ENCODE measurements at regions not wholly inside any gene's neighbourhood (a gene's known extent, or its start where the extent isn't known, plus 50 kb on each side); places are given as distances from the start of the nearest gene placed in this dataset.

DNA sequence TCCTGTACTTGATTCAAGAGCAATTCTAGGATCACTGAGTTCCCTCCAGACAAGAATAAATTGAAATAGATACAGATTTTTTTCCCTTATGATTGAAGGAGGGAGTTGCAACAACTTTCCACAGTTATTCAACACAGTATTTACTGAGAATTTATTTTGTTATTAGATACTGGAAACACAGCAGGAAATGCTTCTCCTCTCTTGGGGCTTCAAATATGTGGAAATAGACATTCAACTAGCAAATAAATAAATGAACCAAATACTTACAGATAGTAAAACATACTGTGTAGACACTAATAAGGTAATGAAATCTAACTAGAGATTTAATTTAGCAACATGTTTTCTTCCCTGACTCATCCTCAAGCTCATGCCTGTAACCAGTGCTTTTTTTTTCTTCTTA, 169.2 kb downstream of the LNPK start:
- Histone ChIP-seq H3K9me3 (ENCODE audit: low read depth, low read length, poor library complexity, severe bottlenecking) (no peaks in the 10 kb centered on the region), H3K36me3 (ENCODE audit: insufficient read depth, low read length, poor library complexity, severe bottlenecking) (no peaks in the 10 kb centered on the region), H3K27ac (ENCODE audit: low read depth, low read length, poor library complexity, severe bottlenecking) (no peak overlapping the region), H3K27me3 (replicated peaks; ENCODE audit: insufficient read depth, low read depth, low read length, poor library complexity) (peaks cover 3% of the 10 kb centered on the region), H3K4me3 (ENCODE audit: low read depth, low read length, poor library complexity, severe bottlenecking) (no peak overlapping the region), H3K4me1 (ENCODE audit: insufficient read depth, low read length, poor library complexity, severe bottlenecking) (no peaks in the 10 kb centered on the region)
- no peak for TF ChIP-seq EZH2 (IDR thresholded peaks at IDR 0.05; ENCODE audit: borderline replicate concordance, low read depth, low read length, poor library complexity, severe bottlenecking)
- TF ChIP-seq, protein P1, sequence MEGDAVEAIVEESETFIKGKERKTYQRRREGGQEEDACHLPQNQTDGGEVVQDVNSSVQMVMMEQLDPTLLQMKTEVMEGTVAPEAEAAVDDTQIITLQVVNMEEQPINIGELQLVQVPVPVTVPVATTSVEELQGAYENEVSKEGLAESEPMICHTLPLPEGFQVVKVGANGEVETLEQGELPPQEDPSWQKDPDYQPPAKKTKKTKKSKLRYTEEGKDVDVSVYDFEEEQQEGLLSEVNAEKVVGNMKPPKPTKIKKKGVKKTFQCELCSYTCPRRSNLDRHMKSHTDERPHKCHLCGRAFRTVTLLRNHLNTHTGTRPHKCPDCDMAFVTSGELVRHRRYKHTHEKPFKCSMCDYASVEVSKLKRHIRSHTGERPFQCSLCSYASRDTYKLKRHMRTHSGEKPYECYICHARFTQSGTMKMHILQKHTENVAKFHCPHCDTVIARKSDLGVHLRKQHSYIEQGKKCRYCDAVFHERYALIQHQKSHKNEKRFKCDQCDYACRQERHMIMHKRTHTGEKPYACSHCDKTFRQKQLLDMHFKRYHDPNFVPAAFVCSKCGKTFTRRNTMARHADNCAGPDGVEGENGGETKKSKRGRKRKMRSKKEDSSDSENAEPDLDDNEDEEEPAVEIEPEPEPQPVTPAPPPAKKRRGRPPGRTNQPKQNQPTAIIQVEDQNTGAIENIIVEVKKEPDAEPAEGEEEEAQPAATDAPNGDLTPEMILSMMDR (conservative IDR thresholded peaks at IDR 0.05; ENCODE audit: low read depth, low read length), result no peak
- ChIA-PET CTCF (no interaction called here), POLR2A (ENCODE audit: low non-redundant PET) (no interaction called here)
- no peak for DNase-seq (ENCODE audit: low spot score)
- no TSS peak for BruUV-seq (replicated peaks)
- intact Hi-C loops (cut with micrococcal nuclease; ENCODE audit: unreplicated experiment), result no loop called here

DNA sequence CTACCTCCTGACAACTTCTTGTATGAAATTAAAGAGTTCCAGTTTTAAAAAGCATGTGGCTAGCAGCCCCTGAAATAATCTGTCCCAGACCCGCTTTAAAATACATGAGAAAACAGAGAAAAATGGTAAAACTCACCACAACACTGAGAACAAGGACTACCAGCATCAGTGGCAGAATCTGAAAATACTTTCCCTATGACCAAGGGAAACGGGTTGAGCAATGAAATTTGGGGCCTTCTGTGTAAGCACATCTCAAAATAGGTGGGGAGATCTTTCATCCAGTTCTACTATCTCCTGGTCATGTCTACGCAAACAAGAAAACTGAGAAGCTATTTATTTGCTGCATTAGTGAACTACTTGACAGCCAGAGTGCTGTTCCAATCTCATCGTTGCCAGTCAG, 172.3 kb downstream of the LNPK start:
- CTCF ChIA-PET, result no interaction called here
- BruUV-seq (replicated peaks), result no TSS peak
- intact Hi-C loops (cut with micrococcal nuclease; ENCODE audit: unreplicated experiment), result no loop called here
- Histone ChIP-seq H3K36me3 (ENCODE audit: insufficient read depth, low read length, poor library complexity, severe bottlenecking) (no peaks in the 10 kb centered on the region), H3K4me1 (ENCODE audit: insufficient read depth, low read length, poor library complexity, severe bottlenecking) (no peaks in the 10 kb centered on the region), H3K27ac (ENCODE audit: low read depth, low read length, poor library complexity, severe bottlenecking) (no peak overlapping the region), H3K9me3 (ENCODE audit: low read depth, low read length, poor library complexity, severe bottlenecking) (no peaks in the 10 kb centered on the region), H3K27me3 (replicated peaks; ENCODE audit: insufficient read depth, low read depth, low read length, poor library complexity) (peaks cover 3% of the 10 kb centered on the region), H3K4me3 (ENCODE audit: low read depth, low read length, poor library complexity, severe bottlenecking) (no peak overlapping the region)
- TF ChIP-seq, protein P1 (conservative IDR thresholded peaks at IDR 0.05; ENCODE audit: low read depth, low read length), result no peak
- no peak for TF ChIP-seq EZH2 (IDR thresholded peaks at IDR 0.05; ENCODE audit: borderline replicate concordance, low read depth, low read length, poor library complexity, severe bottlenecking)
- no peak for DNase-seq (ENCODE audit: low spot score)
- POLR2A ChIA-PET (ENCODE audit: low non-redundant PET), result no interaction called here

DNA sequence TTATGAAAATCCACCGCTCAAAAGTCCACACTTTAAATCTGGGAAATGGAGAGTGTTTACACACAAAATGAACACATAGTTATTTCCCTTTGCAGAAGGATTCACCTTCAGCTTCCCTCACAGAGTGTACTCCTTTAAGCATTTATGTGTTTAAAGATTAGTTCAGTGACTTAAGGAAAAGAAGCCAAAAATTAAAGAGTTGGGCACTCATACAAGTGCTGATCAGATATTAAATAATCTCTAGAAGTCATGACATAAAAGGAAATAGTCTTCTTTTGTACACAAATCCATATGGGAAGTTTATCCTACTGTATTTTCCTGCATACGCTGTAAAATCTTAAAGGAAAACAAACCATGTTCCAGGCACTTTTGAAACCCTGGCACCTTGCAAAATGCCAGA, 174.2 kb downstream of the LNPK start:
- no peak overlapping the region for H3K4me3 ChIP-seq (ENCODE audit: low read depth, low read length, poor library complexity, severe bottlenecking)
- no peak for DNase-seq (ENCODE audit: low spot score)
- ChIA-PET POLR2A (ENCODE audit: low non-redundant PET) (no interaction called here), CTCF (no interaction called here)
- H3K4me1 ChIP-seq (ENCODE audit: insufficient read depth, low read length, poor library complexity, severe bottlenecking), result no peaks in the 10 kb centered on the region
- intact Hi-C loops (cut with micrococcal nuclease; ENCODE audit: unreplicated experiment), result no loop called here
- TF ChIP-seq, protein P1 (conservative IDR thresholded peaks at IDR 0.05; ENCODE audit: low read depth, low read length), result no peak
- no peak for TF ChIP-seq EZH2 (IDR thresholded peaks at IDR 0.05; ENCODE audit: borderline replicate concordance, low read depth, low read length, poor library complexity, severe bottlenecking)
- H3K36me3 ChIP-seq (ENCODE audit: insufficient read depth, low read length, poor library complexity, severe bottlenecking), result no peaks in the 10 kb centered on the region
- H3K9me3 ChIP-seq (ENCODE audit: low read depth, low read length, poor library complexity, severe bottlenecking), result no peaks in the 10 kb centered on the region
- no peak overlapping the region for H3K27ac ChIP-seq (ENCODE audit: low read depth, low read length, poor library complexity, severe bottlenecking)
- no peaks in the 10 kb centered on the region for H3K27me3 ChIP-seq (replicated peaks; ENCODE audit: insufficient read depth, low read depth, low read length, poor library complexity)
- BruUV-seq (replicated peaks), result no TSS peak

Data from A673 (cell line).